GM12873 (cell line): ENCODE measurements at regions not wholly inside any gene's neighbourhood (a gene's known extent, or its start where the extent isn't known, plus 50 kb on each side); places are given as distances from the start of the nearest gene placed in this dataset.

Experiments
- CTCF ChIP-seq: IDR thresholded peaks from 2 replicates; pipeline ENCODE4 v1.5.1; 2012; ENCODE audit warnings: low read depth, mild to moderate bottlenecking, moderate library complexity, low read length, control low read depth; ENCODE audit not compliant: insufficient read depth; ENCODE audit errors: missing control alignments

- no peak for TF ChIP-seq CTCF
Observed at GRCh38 chr6:68054756-68055155, 580.3 kb upstream of the ADGRB3 start.

DNA sequence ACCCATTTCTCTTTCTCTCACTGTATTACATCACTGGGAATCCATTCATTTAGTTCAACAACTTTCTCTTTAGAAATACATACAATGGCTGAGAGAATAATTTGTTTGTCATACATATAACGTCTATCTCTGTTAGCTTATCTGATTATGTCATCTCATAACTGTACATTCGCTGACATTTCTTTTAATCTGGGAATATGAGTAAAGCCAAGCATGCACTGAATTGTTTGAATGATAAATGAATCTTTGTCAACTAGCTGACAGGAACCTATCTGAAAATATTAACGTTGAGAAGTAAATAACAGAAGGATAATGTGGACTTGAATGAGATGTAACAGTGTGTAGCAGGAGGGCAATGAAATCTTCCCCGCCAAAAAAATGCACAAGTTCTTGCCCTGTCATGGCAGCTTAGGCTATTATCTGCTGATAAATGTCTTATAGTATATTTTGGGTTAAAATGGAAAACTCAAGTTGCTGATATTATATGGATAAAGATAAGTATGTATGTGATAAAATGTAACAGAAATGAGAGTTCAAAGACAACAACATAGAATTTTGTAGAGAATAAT, 581.2 kb upstream of the ADGRB3 start:
- TF ChIP-seq CTCF = no peak

GRCh38 chr6:68052234-68052633, 582.8 kb upstream of the ADGRB3 start:
- TF ChIP-seq CTCF = no peak

GRCh38 chr6:68049562-68049961, 585.5 kb upstream of the ADGRB3 start:
- TF ChIP-seq CTCF = no peak

GRCh38 chr6:68046756-68047155, 588.3 kb upstream of the ADGRB3 start:
- no peak for TF ChIP-seq CTCF

DNA sequence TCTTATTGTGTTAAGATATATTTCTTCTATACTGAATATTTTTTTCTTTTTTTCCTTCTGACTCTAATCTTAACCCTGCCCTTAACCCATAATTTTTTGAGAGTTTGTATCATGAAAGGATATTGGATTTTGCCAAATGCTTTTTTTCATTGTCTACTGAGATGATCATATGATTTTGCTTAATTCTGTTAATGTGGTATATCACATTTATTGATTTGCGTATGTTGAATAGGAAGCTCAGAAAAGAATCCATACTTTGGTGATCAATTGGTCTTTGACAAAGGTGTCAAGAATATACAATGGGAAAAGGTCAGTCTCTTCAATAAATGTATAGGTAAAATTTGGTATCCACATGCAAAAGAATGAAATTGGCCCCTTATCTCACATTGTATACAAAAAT, 588.8 kb upstream of the ADGRB3 start:
- no peak for TF ChIP-seq CTCF

DNA sequence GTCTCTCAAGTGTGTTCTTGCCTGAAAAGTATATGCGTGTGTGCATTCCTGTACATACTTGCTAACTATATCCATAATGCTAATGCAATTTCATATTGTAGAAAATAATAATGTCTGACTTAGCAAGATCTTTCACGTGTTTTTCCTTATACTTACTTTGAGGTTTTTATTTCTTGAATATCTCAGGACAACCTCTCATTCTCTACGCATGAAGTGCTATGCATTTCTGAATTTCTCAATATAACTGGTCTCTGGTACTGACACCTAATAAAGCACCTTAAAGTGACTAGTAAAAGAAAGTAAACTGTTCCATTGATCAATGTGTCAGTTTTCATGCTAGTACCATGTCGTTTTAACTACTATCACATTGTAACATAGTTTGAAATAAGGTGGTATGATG, 589.9 kb upstream of the ADGRB3 start:
- no peak for TF ChIP-seq CTCF

- TF ChIP-seq CTCF = no peak
Observed at GRCh38 chr6:68044264-68044663, 590.8 kb upstream of the ADGRB3 start.
